Hindlimb muscle (tissue), 1 donor: ENCODE measurements at regions not wholly inside any gene's neighbourhood (a gene's known extent, or its start where the extent isn't known, plus 50 kb on each side); places are given as distances from the start of the nearest gene placed in this dataset.

Experiments used
- DNase-seq: peaks from one replicate; pipeline ENCODE4 v3.0.0-alpha.2; 2013

DNA sequence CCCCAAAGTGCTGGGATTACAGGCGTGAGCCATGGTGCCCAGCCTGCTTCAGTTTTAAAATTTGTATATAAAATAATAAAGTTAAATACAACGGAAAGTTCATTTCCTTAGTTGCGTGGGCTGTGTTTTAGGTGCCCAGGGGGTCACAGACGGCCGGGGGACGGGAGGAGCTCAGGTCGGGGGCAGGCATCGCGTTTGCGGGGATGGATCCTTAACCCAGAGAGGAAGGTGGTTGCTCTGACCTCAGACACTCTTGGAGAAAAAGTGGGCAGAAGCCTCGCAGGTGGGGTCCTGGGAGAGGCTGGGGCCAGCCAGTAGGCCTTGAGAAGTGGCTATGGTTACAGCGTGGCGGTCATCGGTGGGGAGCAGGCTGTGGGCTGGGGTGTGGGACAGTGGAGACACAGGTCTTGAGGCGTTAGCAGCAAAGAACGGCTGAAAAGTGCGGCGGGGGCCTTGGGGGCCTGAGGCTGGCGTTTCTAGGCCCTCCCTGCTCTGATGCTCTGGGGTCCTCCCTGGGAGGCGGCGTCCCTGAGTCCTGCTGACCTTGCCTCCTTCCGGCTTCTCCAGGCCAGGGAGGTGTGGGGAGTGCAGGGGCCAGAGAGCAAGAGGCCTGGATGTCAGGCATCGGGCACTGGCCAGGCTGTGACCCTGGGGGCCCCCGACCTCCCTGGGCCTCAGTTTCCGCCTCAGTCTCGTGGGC is 54.4 kb downstream of the UNCX start:
- DNase-seq = no peak

DNA sequence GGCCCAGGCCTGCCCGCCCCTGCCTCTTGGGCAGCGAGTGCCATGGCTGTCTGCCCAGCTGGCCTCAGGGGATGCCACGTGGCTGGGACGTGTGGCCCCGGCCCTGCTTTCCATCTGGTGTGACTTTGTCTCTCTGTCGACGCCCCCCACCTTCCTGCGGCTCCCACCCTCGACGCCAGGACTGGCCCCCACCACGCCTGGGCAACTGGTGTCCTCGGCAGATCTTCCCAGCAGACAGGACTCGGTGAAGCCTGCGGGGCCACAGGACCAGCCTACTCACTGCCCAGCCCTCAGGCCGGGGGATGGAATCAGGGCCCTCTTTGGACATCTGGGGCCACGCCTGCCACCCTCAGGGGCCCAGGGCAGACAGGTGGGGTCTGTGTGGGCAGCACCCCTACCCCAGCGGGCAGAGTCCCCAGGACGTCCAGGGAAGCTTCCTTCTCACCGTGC is 55.1 kb downstream of the UNCX start:
- no peak for DNase-seq

DNA sequence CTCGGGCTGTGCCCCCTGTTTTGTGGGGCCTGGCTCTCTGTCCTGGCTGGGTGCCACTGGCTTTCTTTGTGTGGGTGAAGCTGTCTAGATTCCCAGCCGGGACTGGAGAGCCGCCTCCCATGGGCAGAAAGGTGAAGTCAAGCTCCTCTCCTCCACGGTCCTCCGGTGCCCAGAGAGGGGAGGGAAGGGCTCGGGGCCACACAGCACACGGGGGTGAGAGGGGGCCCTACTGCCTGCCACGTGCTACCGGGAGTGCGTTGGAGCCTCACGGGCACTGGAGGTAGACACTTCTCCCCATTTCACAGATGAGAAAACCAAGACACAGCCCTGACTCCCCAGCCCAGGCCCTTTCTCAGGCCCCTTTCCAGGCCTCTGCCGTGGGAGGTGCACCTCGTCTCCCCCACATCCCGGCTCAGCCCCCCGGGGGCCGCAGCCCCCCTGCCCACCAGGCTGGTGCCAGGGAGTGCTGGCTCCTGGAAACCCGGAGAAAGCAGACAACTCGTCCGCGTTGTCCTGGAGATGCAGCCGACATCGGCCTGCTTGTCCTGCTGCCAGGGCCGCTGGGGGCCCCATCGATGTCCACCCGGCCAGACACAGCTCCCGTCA is 55.8 kb downstream of the UNCX start:
- DNase-seq = no peak

DNA sequence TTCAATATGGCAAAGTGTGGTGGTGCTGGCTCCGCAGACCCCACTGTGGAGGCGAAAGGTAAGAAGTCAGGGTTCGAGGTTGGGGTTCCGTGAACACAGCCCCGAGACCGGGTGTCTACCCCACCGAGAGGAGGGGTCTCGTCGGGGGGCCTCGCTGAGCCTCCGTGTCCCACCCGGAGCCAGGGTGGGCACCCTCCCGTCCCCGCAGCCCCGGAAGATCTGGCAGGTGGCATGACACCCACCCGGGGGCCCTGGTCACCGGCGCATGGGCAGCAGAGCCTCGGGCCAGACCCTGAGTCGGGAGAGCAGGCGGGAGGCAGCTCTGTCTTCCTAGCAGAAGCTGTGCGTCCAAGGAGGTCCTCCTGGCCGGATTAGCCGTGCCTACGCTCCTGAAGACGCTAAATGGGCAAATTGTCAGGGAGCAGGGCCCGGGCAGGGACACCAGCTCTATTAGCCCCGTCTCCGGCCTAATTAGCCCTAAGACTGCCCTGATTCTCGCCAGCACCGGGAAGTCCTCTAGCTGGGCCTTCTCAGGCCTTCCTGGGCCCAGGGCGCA is 56.4 kb downstream of the UNCX start:
- no peak for DNase-seq

DNA sequence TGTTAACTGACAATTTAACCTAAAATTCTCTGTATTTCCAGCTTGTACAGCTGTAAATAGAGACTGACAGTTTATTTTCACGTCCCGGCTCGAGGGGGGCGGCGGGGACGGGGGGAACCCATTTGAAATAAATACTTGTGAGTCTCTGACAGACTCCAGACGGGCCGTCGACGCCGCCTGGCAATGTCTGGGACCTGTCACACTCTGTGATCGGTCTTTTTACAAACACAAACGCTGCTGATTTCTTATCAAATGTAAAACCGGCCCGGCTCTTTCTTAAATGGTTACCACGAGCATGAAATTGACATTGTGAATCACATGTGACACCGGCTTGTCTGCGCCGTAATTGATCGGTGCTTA is 57.0 kb downstream of the UNCX start:
- no peak for DNase-seq

DNA sequence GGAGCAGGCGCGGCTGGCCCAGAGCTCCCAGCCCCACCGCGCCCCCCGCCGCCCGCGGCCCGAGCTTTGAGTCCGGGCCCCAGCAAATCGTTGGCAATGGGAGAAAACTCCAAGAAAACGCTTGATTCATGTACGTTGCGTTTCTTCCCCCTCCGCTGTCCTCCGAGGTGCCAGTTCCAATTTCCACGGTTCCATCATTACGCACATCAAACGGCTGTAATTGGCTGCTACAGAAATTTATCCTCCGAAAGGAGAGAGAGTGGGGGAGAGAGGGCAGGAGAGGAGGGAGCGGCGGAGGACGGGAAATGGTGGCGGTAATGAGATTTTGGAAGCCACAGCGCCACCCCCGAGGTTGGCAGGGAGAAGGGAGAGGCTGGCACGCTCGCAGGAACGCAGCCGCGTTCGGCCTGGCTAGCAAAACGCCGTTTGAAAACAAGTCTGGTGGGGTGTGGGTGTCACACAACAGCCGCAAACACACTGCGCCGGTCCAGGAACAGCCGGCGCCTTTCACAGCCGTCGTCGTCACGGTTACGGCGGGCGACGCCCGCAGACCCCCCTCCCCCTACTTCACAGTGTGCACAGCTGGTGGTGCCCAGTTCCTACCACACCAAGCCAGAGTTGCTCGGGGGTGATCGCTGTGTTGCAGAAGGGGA is 57.5 kb downstream of the UNCX start:
- DNase-seq = peak; percentile 43

DNA sequence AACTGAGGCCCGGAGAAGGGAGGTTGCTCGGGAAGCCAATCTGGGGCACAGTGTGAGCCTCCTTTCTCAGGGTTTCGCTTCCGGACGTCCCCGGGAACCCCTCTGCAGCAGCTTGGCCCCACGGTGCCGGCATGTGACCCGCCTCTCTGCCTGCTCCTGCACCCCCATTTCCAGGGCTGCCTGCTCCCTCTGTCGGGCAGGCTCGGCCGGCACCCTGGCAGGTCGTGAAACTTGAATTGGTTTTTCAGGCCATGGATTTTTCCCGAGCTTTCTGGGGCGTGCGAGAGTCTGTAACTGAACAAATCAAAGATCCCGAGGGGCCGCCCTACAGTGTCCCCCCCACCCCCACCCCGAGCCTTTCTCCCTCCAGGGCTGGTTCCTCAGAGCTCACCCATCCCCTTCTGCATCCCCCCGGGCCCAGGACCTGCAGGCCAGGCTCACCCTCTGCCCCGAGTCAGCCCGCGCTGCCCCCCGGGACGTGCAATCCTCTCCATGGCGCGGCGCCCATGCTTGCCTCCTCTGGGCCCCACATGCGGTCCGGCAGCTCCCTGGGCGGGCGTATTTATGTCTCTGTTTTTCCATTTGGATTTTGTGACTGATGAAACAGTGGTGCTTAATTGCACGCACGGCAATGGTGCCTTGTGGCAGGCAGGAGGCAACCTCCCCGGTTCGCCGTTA is 58.1 kb downstream of the UNCX start:
- no peak for DNase-seq

DNA sequence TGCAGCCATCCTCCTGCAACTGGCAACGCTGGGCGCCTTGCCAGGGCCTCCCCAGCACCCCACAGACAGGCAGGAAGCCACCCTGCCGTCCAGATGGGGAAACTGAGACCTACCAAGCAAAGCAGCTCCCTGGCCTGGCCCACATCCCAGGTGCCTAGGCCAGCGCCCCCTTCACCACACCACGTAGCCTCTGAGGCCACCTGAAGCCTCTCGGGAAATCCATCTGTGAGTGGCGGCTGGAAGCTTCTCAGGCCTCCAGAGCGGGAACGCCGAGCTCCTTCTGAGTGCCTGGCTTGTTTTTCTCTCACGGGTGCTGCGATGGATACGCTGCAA is 58.7 kb downstream of the UNCX start:
- DNase-seq = no peak

DNA sequence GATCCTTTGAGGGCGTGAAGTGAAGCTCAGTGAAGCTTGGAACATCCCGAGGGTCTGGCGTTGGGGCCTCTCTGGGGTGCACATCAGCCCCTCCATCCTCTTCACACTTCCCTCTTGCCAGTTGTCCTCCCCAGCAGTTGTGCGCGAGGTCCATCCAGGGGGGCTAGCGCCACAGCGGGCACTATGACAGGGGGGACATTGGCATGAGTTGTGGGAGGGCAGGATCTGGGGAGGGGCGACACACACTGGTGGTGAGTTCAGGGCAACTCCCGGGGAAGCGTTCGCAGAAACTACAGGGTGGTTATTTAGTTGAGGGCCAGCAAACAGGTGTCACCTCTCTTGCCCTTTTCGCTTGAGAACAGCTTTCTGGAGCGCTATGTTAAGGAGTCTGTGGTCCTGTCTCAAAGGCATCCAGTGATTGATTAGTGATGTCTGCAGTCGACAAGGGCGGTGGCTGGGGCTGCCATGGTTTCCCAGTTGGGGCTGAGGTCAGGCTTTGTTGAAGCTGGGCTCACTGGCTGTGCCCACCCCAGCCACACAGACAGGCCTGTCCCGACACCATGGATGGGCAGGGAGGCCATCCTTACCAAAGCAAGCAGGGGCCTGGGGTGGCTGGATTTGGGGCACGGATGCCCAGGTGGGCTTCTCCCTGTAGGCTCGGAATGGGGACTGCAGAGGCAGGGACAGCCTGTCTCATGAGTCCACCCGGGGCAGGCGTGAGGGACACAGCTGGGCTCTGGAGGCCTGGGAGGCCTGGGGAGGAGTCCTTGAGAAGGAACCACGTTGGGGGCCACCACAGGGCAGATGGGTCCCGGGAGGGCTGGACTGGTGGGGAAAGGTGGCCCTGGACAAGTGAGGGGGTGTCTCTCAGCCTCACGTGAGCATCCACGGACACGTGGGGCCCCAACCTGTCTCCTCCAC is 59.4 kb downstream of the UNCX start:
- DNase-seq = no peak

DNA sequence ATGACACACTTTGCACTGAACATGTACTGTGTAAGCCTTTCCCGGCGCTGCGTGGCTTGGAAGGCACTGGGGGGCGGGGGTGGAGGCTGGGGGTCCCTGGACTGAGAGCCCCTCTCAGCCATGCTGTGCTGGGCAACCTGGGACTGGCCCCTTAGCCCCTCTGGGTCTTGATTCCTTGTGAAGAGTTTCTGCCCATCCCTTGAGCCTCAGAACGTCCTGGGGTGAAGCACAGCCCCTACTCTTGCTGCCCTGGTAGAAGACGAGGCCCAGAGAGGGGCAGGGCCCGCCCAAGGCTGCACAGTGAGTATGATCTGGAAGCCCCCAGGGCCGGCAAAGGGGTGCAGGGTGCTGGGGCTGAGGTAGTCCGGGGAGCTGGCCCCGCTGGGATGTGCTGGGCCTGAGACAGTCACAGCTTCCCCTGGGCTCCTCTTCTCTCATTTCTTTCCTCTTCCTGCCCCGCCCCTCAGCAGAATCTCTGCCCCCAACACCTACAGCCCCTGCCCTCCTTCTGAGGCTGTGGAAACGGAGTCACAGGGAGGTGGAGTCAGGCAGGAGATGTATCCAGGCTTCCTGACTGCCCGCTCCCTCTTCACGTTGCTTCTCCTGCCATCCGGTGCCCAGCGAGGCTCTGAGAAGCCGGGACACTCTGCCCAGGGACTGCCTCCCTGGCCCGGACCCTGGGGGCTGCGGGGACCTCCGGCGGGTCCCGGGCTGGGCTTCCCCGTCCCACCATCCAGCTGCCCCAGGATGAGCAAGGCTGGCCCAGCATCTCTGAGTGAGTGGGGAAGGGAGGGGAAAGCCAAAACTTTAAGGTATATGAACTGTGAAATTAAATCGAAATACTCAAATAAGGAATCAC is 60.5 kb downstream of the UNCX start:
- DNase-seq = no peak

DNA sequence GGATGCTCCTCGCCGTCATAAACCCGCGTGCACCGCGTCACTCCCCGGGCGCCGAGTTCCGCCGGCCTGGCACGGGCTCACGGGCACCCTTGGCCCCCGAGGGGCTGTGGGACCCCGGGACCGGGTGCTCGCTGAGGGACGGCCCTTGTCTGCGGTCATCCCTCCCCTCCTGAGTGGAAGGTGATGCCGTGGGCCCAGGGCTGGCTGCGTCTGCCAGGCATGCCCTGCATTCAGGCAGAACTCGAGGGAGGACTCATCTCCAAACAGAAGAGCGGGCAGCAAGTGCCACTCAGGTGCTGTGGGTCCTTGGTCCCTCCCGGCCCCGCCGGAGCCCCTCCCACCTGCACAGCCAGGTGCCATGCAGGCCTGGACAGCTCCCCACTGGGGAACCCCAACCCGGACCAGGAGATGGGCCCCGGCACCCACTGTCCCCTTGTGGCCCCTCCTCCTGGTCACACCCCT is 61.3 kb downstream of the UNCX start:
- DNase-seq = no peak

DNA sequence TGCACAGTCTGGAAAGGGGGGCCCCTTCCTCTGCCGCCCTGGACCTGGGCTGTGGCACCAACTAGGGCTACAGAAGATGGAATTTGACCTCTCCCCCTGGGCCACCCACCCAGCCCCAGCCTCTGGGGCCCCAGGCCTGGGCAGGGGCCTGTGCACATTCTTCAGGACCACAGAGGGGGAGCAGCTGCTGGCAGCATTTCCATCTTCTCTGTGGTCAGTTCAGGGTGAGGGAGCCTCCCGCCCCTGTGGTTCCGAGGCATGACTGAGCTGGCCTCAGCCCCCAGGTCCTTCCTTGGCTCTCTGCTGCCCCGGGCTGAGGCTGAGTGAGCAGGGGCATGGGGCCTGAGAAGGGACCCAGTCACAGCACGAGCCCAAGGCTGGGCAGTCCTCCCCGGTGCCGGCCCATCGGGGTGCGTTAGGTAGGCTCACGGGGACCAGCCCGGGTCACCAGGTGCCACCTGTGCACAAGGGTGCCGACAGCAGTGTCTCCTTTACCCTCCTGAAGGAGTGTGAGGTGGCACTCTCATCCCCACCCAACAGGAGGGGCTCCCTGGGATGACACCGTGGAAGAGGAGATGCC is 63.2 kb downstream of the UNCX start:
- DNase-seq = no peak

DNA sequence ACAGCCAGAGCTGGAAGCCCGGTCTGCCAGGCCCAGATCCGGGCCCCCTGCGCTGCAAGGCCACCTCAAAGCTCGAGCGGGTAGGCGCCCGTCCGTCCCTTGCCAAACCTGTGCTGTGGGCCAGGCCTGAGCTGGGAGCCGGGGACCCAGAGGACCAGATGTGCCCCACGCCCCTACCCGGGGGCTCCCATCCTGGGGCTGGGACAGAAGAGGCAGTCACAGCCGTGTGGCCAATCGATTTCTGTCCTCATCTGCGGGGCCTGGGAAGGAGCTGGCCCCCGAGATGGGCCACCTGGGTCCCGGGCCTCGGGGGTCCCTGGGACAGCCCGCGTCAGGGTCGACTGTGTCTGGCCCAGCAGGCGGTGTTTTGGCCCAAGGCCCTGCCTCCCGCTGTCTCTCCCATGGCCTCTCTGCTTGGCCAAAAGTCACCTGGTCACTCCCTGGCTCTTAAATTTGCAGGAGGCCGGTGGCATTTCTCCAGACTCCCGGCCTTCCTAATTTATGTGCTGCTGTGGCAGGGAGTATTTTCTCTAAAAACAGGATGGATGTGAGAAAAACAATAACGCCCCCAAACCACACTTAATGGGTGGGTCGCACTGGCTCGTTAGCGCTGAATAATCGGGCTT is 63.8 kb downstream of the UNCX start:
- no peak for DNase-seq

DNA sequence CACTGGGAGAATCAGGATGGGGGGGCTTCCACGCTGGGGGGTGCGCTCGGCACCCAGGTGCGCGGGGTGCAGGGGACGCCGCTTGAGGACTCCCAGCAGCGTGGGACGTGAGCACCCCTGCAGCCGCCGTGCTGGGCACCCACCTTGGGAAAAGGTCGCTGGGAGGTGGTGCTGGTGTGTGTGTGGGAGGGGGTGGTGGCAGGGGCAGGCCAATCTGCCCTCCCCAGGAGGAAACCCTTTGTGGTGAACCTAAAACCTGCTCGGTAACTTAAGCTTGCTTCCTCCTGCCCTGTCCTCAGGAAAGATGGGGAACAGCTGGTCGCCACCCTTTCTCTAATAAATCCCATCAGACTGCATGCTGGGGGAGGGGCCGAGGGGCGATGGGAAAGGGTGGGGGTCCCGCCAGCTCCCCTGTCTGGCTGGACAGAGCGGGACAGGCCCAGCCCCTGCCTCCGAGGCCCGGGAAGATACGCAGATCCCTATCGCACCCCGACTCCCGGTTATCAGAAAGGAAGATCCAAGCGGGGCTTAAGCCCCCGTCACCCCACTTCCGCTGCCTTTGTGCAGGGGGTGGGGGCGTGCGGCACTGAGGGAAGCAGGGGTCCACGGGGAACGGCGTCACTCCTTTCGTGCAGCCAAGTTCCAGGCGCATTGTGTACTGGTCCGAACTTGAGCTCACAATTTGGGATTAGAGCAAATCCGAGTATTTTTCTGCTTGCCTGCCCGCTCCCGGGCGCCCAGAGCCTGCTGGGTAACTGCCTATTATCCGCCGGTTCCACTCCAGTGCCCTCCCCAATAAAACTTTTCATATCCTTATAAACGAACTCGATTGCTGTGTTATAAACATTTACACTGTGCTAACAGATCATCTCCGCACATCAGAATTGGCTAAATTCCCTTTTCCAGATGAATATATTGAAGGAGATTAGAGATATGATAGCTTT is 64.6 kb downstream of the UNCX start:
- no peak for DNase-seq

DNA sequence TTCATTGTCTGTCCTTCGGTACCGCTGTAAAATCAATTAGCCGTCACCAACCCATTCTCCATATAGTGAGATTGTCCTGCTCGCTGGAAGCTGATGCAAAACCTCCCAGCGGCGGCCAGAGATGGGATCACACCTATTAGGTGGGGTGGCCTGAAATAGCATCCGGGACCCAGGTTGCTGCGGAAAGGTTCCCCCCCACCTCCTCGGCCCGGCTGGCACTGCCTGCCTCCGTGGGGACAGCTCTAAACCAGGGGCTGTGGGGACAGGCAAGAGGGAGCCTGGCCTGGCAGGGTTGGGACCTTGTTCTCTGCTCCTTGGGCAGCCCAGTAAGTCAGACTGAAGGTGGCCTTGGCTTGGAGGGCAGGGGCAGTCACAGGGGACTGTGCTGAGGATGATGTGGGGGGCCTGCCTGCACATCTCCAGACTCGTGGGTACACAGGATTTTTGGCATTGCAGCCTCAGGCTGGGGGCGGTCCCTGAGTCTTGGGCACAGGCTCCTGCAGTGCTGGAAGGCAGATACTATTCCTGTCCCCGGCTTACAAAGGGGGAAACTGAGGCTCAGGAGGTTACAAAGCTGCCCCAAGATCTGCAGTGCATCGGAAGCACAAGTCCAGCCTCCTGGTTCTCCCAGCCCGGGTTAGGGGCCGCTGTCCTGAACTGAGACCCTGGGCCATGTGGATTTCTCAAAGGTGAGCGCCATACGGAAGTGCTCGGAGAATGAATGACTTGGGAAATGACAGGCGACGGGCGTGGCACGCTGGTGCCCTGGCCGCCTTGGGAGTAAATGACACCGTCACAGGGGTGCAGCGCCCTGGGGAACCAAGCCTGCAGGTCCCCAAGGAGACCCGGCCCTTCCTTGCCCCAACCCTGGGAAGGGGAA is 65.6 kb downstream of the UNCX start:
- no peak for DNase-seq

DNA sequence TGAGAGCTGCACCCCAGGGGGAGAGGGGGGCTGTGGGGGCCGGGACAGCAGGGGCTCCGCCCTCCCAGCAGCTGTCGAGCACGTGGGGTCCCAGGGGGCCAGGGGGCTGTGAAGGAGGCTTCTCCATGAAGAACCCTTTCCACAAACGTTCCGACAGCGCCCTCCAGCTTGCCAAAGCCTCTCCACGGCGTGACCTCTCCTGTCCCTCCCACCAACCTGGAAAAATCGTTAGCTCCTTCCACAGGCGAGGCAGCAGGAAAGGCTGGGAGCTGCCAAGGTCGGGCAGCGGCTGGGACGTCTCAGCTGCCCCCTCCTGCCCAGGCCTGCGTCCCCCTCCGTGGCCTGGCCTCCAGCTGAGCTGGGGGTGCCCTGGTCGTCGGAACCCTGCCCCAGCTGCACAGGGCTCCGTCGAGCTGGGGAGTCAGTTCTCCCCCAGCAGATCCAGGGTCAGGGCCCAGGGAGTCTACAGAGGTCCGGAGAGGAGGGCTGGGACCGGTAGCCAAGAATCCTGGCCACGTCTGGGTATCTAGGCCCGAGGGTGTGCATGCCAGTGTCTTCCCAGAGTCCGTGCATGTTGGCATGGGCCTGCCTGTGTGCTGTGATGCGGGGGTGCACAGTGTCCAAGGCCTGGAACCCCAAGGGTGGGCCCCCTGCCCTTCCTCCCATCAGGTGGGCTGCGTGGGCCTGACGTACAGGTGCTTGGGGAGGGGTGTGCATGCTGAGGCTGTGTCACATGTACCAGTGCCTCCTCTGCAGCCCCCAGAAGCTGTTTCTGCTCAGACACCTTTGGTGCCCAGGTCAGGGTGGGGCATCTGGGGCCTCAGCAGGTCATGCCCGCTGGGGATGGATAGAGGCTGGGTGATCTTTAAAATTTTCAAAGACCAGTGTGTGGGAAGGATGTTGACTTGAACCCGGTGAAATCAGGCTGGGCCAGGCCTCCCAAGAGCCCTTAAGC is 66.5 kb downstream of the UNCX start:
- DNase-seq = no peak

DNA sequence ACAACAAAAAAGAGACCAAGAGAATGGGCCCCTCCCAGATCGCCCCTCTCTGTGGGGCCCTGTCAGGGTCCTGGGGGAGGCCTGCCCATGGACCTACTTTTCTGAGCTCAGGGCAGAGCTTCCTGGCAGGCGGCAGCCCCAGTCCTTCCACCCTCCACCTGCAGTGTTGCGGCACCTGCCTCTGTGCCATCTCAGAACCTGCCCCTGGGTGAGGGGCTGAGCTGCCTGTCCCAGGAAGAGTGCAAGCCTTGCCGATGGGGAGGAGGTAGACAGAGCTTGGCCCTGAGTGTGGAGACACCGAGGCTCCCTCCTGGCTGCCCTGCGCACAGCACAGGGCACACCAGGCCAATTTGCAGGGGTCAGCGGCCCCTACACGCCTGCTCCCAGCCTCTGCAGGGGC is 67.5 kb downstream of the UNCX start:
- no peak for DNase-seq
